ENCODE measurements at regions not wholly inside any gene's neighbourhood (a gene's known extent, or its start where the extent isn't known, plus 50 kb on each side); places are given as distances from the start of the nearest gene placed in this dataset.

GRCh38 chr1:87421809-87422208 lies 93.1 kb downstream of the LMO4 start:
- TF ChIP-seq CTCF (IDR thresholded peaks at IDR 0.05) (no peak), NR3C1 (CRISPR knock-in tag; conservative IDR thresholded peaks at IDR 0.05; ENCODE audit: low read depth) (no peak), SMAD4 (CRISPR knock-in tag; IDR thresholded peaks at IDR 0.05) (no peak), TEAD4 (CRISPR knock-in tag; IDR thresholded peaks at IDR 0.05) (no peak), ATF3 (CRISPR knock-in tag; conservative IDR thresholded peaks at IDR 0.05) (no peak), TP53 (CRISPR knock-in tag; IDR thresholded peaks at IDR 0.05) (no peak), ZBTB21 (CRISPR knock-in tag; IDR thresholded peaks at IDR 0.05; ENCODE audit: borderline replicate concordance) (no peak), GABPB1 (CRISPR knock-in tag; IDR thresholded peaks at IDR 0.05) (no peak), AFF4 (CRISPR knock-in tag; IDR thresholded peaks at IDR 0.05; ENCODE audit: borderline replicate concordance) (no peak), FOXP4 (CRISPR knock-in tag; IDR thresholded peaks at IDR 0.05) (no peak), E2F1 (CRISPR knock-in tag; IDR thresholded peaks at IDR 0.05) (no peak), USF2 (CRISPR knock-in tag; IDR thresholded peaks at IDR 0.05) (no peak), CBFB (CRISPR knock-in tag; IDR thresholded peaks at IDR 0.05; ENCODE audit: low read depth) (no peak), FOXP1 (CRISPR knock-in tag; IDR thresholded peaks at IDR 0.05; ENCODE audit: borderline replicate concordance) (no peak)
